AG04449 (cell line): ENCODE measurements at regions not wholly inside any gene's neighbourhood (a gene's known extent, or its start where the extent isn't known, plus 50 kb on each side); places are given as distances from the start of the nearest gene placed in this dataset.

ENCODE experiments used
- CTCF ChIA-PET: fragments of 350-600 bp; formaldehyde crosslinking; extraction: SDS; loops from one replicate; lab custom pipeline; 2021; ENCODE audit warnings: antibody characterized with exemption; lab: Yijun Ruan, JAX
- POLR2A ChIA-PET: fragments of 400-600, 350-600 bp; formaldehyde crosslinking; extraction: SDS; loops from one replicate; lab custom pipeline; 2020; ENCODE audit warnings: antibody characterized with exemption, inconsistent platforms; lab: Yijun Ruan, JAX
- DNase-seq: peaks from one replicate; pipeline ENCODE4 v3.0.0-alpha.2; 2010; ENCODE audit warnings: low read depth, low spot score
- H3K4me3 ChIP-seq: 2 replicates; pipeline ENCODE4 v1.5.1; 2011; ENCODE audit warnings: low read depth, mild to moderate bottlenecking, control low read depth, low read length
- TF ChIP-seq, protein P1 (sequence below): IDR thresholded peaks from one replicate; pipeline ENCODE4 v1.5.1; 2011; ENCODE audit warnings: mild to moderate bottlenecking, moderate library complexity, low read length, control low read depth, inconsistent platforms; ENCODE audit not compliant: insufficient read depth; ENCODE audit errors: missing control alignments

DNA sequence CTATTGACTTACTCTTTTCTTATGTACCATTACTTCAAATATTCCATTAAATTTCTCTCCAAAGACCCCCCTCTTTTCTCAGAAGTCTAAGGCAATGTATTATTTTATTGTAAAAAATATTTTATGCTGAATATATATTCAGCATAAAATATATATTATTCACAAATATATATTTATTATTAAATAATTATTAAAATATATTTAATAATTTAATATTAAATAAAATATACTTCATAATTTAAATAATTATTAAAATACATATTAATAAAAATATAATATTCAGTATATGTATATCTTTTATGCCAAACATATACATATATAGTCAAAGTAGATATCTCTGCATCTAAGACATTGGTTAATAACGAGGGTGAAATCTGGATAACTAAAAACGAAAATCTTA is 418.4 kb downstream of the GASK1B start:
- TF ChIP-seq, protein P1, sequence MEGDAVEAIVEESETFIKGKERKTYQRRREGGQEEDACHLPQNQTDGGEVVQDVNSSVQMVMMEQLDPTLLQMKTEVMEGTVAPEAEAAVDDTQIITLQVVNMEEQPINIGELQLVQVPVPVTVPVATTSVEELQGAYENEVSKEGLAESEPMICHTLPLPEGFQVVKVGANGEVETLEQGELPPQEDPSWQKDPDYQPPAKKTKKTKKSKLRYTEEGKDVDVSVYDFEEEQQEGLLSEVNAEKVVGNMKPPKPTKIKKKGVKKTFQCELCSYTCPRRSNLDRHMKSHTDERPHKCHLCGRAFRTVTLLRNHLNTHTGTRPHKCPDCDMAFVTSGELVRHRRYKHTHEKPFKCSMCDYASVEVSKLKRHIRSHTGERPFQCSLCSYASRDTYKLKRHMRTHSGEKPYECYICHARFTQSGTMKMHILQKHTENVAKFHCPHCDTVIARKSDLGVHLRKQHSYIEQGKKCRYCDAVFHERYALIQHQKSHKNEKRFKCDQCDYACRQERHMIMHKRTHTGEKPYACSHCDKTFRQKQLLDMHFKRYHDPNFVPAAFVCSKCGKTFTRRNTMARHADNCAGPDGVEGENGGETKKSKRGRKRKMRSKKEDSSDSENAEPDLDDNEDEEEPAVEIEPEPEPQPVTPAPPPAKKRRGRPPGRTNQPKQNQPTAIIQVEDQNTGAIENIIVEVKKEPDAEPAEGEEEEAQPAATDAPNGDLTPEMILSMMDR, result no peak
- DNase-seq, result no peak
- H3K4me3 ChIP-seq, result no peak overlapping the region
- ChIA-PET CTCF (no interaction called here), POLR2A (no interaction called here)

DNA sequence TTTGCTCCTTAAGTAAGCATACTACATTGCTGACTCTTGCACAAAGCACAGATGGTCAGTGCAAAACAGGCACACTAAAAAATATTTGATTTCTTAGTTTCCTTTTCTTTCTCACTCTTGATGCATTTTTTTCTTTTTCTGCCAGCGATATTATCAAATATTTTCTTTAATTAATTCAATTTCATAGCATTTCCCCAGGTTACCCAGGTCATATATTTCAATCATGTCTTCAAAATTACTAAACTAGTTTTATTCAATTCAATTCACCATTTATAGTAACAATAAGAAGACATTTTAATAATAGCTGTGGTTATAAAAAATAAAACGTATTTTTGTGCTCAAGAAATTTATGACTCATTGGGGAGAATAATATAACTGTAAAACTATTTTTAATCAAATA is 421.2 kb downstream of the GASK1B start:
- ChIA-PET POLR2A (no interaction called here), CTCF (no interaction called here)
- TF ChIP-seq, protein P1, result no peak
- no peak overlapping the region for H3K4me3 ChIP-seq
- no peak for DNase-seq

DNA sequence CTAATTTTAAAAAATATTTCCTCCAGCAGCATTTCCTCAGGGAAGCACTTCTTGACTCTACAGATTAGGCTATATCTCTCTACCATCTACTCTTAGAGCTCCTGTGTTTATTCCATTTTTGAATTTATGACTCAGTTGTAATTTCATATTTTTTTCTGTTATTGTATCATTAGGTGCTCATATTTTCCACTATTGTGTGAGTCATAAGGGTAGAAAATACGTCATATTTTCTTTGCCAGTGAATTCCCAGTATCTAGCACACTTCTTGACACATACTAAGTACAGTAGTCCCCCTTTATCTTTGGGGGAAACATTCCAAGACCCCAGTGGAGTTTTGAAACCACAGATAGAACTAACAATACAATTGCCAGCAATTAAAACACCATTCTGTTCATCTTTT is 431.2 kb downstream of the GASK1B start:
- no peak overlapping the region for H3K4me3 ChIP-seq
- TF ChIP-seq, protein P1, result no peak
- POLR2A ChIA-PET, result no interaction called here
- CTCF ChIA-PET, result no interaction called here
- DNase-seq, result no peak

DNA sequence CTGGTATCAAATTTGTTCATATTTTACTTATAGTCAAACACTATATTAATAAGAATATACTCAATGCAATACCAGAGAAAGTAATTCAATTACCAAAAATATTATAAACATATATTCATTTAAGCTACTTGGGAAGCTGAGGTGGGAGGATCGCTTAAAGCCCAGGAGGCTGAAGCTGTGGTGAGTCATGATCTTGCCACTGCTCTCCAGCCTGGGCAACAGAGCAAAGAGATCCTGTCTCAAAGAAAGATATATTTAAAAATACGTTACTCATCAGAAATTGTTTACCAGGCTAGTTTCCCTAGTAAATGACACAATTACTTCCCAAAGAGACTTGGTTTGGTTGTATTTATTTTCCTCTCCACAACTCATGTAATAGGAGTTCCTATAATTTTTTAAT is 433.6 kb downstream of the GASK1B start:
- TF ChIP-seq, protein P1, result no peak
- H3K4me3 ChIP-seq, result no peak overlapping the region
- ChIA-PET POLR2A (no interaction called here), CTCF (no interaction called here)
- DNase-seq, result no peak

- no peak overlapping the region for H3K4me3 ChIP-seq
- no peak for DNase-seq
- ChIA-PET CTCF (no interaction called here), POLR2A (no interaction called here)
- TF ChIP-seq, protein P1, result no peak
Observed at GRCh38 chr4:157728215-157728614, 444.6 kb downstream of the GASK1B start.

DNA sequence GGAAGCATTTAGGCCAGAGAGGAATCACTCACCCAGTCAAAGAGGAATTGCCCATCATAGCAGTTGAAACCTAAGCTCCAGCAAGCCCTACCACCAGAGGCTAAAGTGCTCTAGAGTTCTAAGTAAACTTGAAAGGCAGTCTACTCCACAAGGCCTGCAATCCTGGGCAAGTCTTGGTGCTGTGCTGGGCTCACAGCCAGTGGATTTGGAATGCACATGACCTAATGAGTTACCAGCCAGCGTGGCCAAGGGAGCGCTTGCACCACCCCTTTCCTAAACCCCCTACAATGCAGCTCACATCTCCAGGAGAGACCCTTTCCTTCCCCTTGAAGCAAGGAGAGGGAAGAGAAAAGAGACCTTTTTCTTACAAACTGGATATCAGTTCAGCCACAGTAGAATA is 445.7 kb downstream of the GASK1B start:
- CTCF ChIA-PET, result no interaction called here
- H3K4me3 ChIP-seq, result no peak overlapping the region
- POLR2A ChIA-PET, result no interaction called here
- TF ChIP-seq, protein P1, result no peak
- DNase-seq, result no peak
